ENCODE measurements at regions not wholly inside any gene's neighbourhood (a gene's known extent, or its start where the extent isn't known, plus 50 kb on each side); places are given as distances from the start of the nearest gene placed in this dataset.

DNA sequence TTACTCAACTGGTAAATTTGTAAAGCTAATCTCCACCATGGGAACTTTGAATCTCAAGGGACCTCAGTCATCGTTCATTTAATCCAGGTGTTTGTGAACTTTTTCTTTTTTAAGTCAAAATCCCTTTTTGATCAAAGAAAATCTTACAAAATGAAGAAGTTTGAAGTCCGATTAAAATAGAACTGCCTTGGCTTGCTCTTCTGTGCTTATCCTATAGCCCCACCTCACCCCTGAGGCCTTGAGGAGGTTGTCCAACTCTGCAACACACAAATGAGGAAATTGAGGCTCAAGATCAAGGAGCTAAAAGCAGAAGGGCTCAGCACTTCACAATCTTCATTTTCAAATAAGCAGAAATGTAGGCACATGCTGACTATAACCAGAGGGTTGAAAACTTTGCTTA lies 240.3 kb upstream of the SFRP2 start:
- ChIA-PET POLR2A (ENCODE audit: partially characterized antibody) (no interaction called here), CTCF (ENCODE audit: partially characterized antibody) (interaction anchor here (0.9 to 2.0 kb wide), 4 partner anchors 9 to 236 kb away, joined by 3 to 8 read pairs (median 4); no protein-coding TSS in a partner anchor)
- H2BK15ac ChIP-seq (ENCODE audit: low read length): no peak overlapping the region
- no peak overlapping the region for H3K4me3 ChIP-seq (ENCODE audit: extremely low read depth in 1 of 4, insufficient read depth in 2 of 4, low read depth in 3 of 4, low read length in 4 of 4)
- 88% methylated on average over 2 of the region's 2 CpGs; no CpG with 5 or more reads in 1 of the 2 experiments for WGBS, 2 experiments (ENCODE audit: extremely low coverage in 1 of 2, insufficient coverage in 1 of 2, insufficient read length in 1 of 2, insufficient replicate concordance in 2 of 2, low coverage in 1 of 2, low lambda C conversion rate in 2 of 2, missing lambda C conversion rate in 1 of 2)
- H3K4me2 ChIP-seq (ENCODE audit: insufficient read depth in 1 of 2, low read depth in 2 of 2, low read length in 2 of 2): no peak overlapping the region
- no peak overlapping the region for H4K8ac ChIP-seq (ENCODE audit: extremely low read depth, insufficient read depth, low read length)
- DNase-seq (ENCODE audit: low read depth in 1 of 2, low spot score in 2 of 2) (no peak), FAIRE-seq (no peak)
- H3K9me3 ChIP-seq (ENCODE audit: insufficient read depth in 2 of 2, low read depth in 1 of 2, low read length in 1 of 2): 0 out of 4 replicates have a peak, but pooled peaks cover 0 to 7% of the 10 kb centered on the region in 2 experiments
- H4K91ac ChIP-seq (replicated peaks; ENCODE audit: insufficient read length, low read length): no peak overlapping the region
- H3K14ac ChIP-seq (ENCODE audit: insufficient read length): no peak overlapping the region
- no peak overlapping the region for H3K27ac ChIP-seq (ENCODE audit: low read depth, low read length)
- no peaks in the 10 kb centered on the region for H3K23me2 ChIP-seq (ENCODE audit: low read depth, low read length)
- no peak overlapping the region for H2AFZ ChIP-seq (ENCODE audit: low read length)
- no peak overlapping the region for H2BK120ac ChIP-seq (replicated peaks; ENCODE audit: low read depth, low read length)
- H2BK20ac ChIP-seq (ENCODE audit: low read length): no peak overlapping the region
- H2AK5ac ChIP-seq (ENCODE audit: low read depth, low read length): no peak overlapping the region
- H3K9ac ChIP-seq (replicated peaks in 1 of 4; ENCODE audit: extremely low read depth in 1 of 4, low read depth in 3 of 4, low read length in 3 of 4): no peak overlapping the region
- H4K5ac ChIP-seq (ENCODE audit: insufficient read length, low read depth, low read length): no peak overlapping the region
- H3K4me1 ChIP-seq (replicated peaks in 1 of 4; ENCODE audit: control insufficient read depth in 3 of 4, insufficient read depth in 4 of 4, low read length in 3 of 4): peaks cover 0 to 4% (median 2%) of the 10 kb centered on the region in 4 experiments; a peak in 2 of 7 replicates
- no peak overlapping the region for H3K4ac ChIP-seq (replicated peaks; ENCODE audit: insufficient read length, low read depth, low read length)
- H3K56ac ChIP-seq (replicated peaks; ENCODE audit: insufficient read length, low read depth, low read length): no peak overlapping the region
- H3K79me2 ChIP-seq (ENCODE audit: control insufficient read depth in 1 of 2, insufficient read depth in 2 of 2, low read length in 2 of 2): no peaks in the 10 kb centered on the region
- H3K79me1 ChIP-seq (ENCODE audit: low read depth, low read length): no peaks in the 10 kb centered on the region
- H4K20me1 ChIP-seq (replicated peaks in 1 of 2; ENCODE audit: control insufficient read depth in 1 of 2, insufficient read depth in 2 of 2, low read length in 2 of 2): no peaks in the 10 kb centered on the region
- H3K36me3 ChIP-seq (ENCODE audit: control insufficient read depth in 2 of 4, insufficient read depth in 4 of 4, low read length in 3 of 4): no peaks in the 10 kb centered on the region
- H3K23ac ChIP-seq (ENCODE audit: insufficient read length): no peak overlapping the region
- H3K27me3 ChIP-seq (replicated peaks in 1 of 4; ENCODE audit: control insufficient read depth in 3 of 4, extremely low read depth in 1 of 4, insufficient read depth in 3 of 4, low read length in 3 of 4): no peaks in the 10 kb centered on the region
- no peak overlapping the region for H2BK5ac ChIP-seq (ENCODE audit: low read depth, low read length)
- no peak overlapping the region for H3K18ac ChIP-seq (ENCODE audit: extremely low read depth, low read length)
- H2BK12ac ChIP-seq (ENCODE audit: low read depth, low read length): no peak overlapping the region; the same call in 1 of the 2 replicates
- TF ChIP-seq NANOG (IDR thresholded peaks at IDR 0.05; ENCODE audit: insufficient read depth, low read depth, low read length, poor library complexity, severe bottlenecking): no peak
- no peak for TF ChIP-seq CREB1 (IDR thresholded peaks at IDR 0.05)
- TF ChIP-seq HDAC2 (IDR thresholded peaks at IDR 0.05; ENCODE audit: borderline replicate concordance in 1 of 2, low read depth in 2 of 2, low read length in 2 of 2): no peak
- TF ChIP-seq GTF2F1 (IDR thresholded peaks at IDR 0.05; ENCODE audit: borderline replicate concordance, low read depth, low read length): no peak
- TF ChIP-seq KDM1A (IDR thresholded peaks at IDR 0.05; ENCODE audit: borderline replicate concordance, low read length): no peak
- TF ChIP-seq CHD1 (IDR thresholded peaks at IDR 0.05; ENCODE audit: low read depth, low read length): no peak
- no peak for TF ChIP-seq JUND (IDR thresholded peaks at IDR 0.05; ENCODE audit: low read length)
- no peak for TF ChIP-seq PHF8 (conservative IDR thresholded peaks at IDR 0.05; ENCODE audit: low read depth, low read length)
- no peak for TF ChIP-seq FOSL1 (IDR thresholded peaks at IDR 0.05; ENCODE audit: insufficient read depth, low read depth, low read length)
- no peak for TF ChIP-seq ASH2L (IDR thresholded peaks at IDR 0.05; ENCODE audit: low read length)
- TF ChIP-seq, protein P1, sequence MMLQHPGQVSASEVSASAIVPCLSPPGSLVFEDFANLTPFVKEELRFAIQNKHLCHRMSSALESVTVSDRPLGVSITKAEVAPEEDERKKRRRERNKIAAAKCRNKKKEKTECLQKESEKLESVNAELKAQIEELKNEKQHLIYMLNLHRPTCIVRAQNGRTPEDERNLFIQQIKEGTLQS (IDR thresholded peaks at IDR 0.05; ENCODE audit: insufficient read depth, low read depth, low read length): no peak
- TF ChIP-seq POU5F1 (IDR thresholded peaks at IDR 0.05; ENCODE audit: low read depth, low read length): no peak
- no peak for TF ChIP-seq TEAD4 (IDR thresholded peaks at IDR 0.05; ENCODE audit: low read depth, low read length)
- TF ChIP-seq KDM4A (IDR thresholded peaks at IDR 0.05; ENCODE audit: low read depth, low read length, severe bottlenecking): no peak

All from H1 (cell line).